Left lung (tissue), 4 donors: ENCODE measurements at regions not wholly inside any gene's neighbourhood (a gene's known extent, or its start where the extent isn't known, plus 50 kb on each side); places are given as distances from the start of the nearest gene placed in this dataset.

Experiments
- ATAC-seq: fragments of 200-7000 bp; cut with Tn5 transposase; one replicate; pipeline ENCODE4 v1.9.1; 2020; ENCODE audit warnings: moderate library complexity
- DNase-seq, 4 donors: peaks; one replicate each; pipeline ENCODE4 v3.0.0-alpha.2; 2013 to 2020
- H3K27ac ChIP-seq, 2 donors: fragments of 200-600 bp; sonication (generic) in 1 of 2; one replicate each; pipeline versions ENCODE4 v1.5.0 to v1.8.0; 2020 to 2021
- H3K27me3 ChIP-seq, 2 donors: fragments of 200-600 bp; sonication (generic) in 1 of 2; one replicate each; pipeline versions ENCODE4 v1.5.0 to v1.8.0; 2020 to 2021
- H3K36me3 ChIP-seq, 2 donors: fragments of 200-600 bp; sonication (generic) in 1 of 2; one replicate each; pipeline versions ENCODE4 v1.5.0 to v1.8.0; 2020 to 2021
- H3K4me1 ChIP-seq, 2 donors: fragments of 200-600 bp; one replicate each; pipeline ENCODE4 v1.8.0; 2021
- H3K4me3 ChIP-seq, 2 donors: fragments of 200-600 bp; sonication (generic) in 1 of 2; one replicate each; pipeline versions ENCODE4 v1.5.0 to v1.8.0; 2020 to 2021; ENCODE audit warnings: mild to moderate bottlenecking in 1 of 2
- H3K9me3 ChIP-seq, 2 donors: fragments of 200-600 bp; sonication (generic) in 1 of 2; one replicate each; pipeline versions ENCODE4 v1.5.0 to v1.8.0; 2020 to 2021
- intact Hi-C, 2 donors: fragments of 100-400 bp; cut with DNase I; formaldehyde crosslinking; loops; one replicate each; pipeline versions ENCODE4 v1.11.2 to v1.14.2; 2022
- TF ChIP-seq, protein P1 (sequence below), 2 donors: fragments of 200-600 bp; sonication (generic) in 1 of 2; IDR thresholded peaks; one replicate each; pipeline versions ENCODE4 v1.5.0 to v1.8.0; 2021; ENCODE audit warnings: antibody characterized with exemption in 2 of 2
- donor health status: DM: no; HTN: yes; CAD: no.
- donor health status: DM: no; HTN: no; CAD: no.

DNA sequence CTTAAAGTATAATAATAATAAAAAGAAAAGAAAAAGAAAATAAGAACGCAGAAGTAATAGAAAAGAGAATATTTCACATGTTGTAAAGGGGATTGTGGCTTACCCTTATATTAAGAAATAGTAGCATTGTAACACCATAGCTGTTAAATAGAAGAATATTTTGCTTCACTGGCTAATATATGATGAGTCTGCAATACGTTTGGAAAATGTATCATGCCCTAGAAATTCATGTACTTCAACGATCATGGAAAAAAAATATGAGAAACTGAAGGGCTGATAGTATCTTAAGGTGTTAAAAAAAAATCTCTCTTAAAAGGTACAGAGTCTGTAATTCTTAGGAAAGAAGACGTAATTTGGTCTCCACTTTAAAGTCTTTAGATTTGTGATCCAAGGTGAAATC lies 1390.5 kb upstream of the ADGRL2 start:
- Histone ChIP-seq H3K4me3 (no peak overlapping the region), H3K27me3 (no peaks in the 10 kb centered on the region), H3K4me1 (no peaks in the 10 kb centered on the region), H3K36me3 (no peaks in the 10 kb centered on the region), H3K9me3 (peaks cover 0 to 4% of the 10 kb centered on the region in 2 donors), H3K27ac (no peak overlapping the region)
- no peak for DNase-seq
- intact Hi-C loops: no loop called here
- TF ChIP-seq, protein P1, sequence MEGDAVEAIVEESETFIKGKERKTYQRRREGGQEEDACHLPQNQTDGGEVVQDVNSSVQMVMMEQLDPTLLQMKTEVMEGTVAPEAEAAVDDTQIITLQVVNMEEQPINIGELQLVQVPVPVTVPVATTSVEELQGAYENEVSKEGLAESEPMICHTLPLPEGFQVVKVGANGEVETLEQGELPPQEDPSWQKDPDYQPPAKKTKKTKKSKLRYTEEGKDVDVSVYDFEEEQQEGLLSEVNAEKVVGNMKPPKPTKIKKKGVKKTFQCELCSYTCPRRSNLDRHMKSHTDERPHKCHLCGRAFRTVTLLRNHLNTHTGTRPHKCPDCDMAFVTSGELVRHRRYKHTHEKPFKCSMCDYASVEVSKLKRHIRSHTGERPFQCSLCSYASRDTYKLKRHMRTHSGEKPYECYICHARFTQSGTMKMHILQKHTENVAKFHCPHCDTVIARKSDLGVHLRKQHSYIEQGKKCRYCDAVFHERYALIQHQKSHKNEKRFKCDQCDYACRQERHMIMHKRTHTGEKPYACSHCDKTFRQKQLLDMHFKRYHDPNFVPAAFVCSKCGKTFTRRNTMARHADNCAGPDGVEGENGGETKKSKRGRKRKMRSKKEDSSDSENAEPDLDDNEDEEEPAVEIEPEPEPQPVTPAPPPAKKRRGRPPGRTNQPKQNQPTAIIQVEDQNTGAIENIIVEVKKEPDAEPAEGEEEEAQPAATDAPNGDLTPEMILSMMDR (IDR thresholded peaks at IDR 0.05): no peak
- no peak for ATAC-seq

DNA sequence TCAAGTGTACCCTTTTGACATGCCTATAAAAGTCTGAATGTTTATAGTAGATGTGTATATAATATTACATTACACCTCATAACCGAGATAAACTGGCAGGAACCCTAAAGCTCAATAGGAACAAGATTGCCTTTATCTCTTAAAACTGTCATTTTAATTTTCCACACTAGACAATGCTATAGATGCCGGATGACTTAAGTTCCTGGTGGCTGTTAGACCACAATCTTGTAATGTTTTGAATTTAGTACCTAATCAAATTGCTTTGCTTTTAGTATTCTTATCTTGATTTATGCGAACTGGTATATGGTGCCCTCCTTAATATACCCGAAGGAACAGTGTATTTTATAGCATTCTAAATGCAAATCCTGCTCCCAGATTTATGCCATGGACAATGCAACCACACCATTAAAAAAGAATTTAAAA lies 1397.0 kb upstream of the ADGRL4 start:
- no peaks in the 10 kb centered on the region for H3K36me3 ChIP-seq
- DNase-seq (peak in 2 of 4 donors; percentile 1 to 3), ATAC-seq (no peak)
- H3K27me3 ChIP-seq: no peaks in the 10 kb centered on the region
- TF ChIP-seq, protein P1 (IDR thresholded peaks at IDR 0.05): no peak
- no peak overlapping the region for H3K27ac ChIP-seq
- H3K9me3 ChIP-seq: peaks cover 0 to 3% of the 10 kb centered on the region in 2 donors
- intact Hi-C loops: no loop called here
- no peak overlapping the region for H3K4me3 ChIP-seq
- no peaks in the 10 kb centered on the region for H3K4me1 ChIP-seq

DNA sequence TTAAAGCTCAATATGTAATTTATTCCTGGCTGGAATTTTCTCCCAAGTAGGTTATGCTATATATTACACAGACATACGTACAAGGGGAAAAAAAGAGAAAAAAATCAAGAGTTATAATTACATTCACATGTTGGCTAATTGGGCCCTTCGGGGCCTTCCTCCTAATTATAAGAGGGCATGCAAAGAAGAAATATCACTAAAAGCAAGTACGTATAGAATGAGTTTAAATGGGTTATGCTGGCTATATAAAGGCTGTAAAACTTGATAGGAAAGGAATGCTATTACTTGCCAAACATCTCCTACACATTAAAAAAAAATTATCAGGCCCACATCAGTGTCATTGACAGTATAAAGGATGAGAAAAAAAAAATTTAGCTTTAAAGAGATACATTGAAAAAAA lies 1396.1 kb upstream of the ADGRL4 start:
- intact Hi-C loops: no loop called here
- no peak overlapping the region for H3K27ac ChIP-seq
- no peaks in the 10 kb centered on the region for H3K4me1 ChIP-seq
- H3K9me3 ChIP-seq: peaks cover 0 to 5% of the 10 kb centered on the region in 2 donors
- DNase-seq: no peak
- no peaks in the 10 kb centered on the region for H3K36me3 ChIP-seq
- H3K4me3 ChIP-seq: no peak overlapping the region
- no peaks in the 10 kb centered on the region for H3K27me3 ChIP-seq
- TF ChIP-seq, protein P1 (IDR thresholded peaks at IDR 0.05): no peak
- ATAC-seq: no peak

DNA sequence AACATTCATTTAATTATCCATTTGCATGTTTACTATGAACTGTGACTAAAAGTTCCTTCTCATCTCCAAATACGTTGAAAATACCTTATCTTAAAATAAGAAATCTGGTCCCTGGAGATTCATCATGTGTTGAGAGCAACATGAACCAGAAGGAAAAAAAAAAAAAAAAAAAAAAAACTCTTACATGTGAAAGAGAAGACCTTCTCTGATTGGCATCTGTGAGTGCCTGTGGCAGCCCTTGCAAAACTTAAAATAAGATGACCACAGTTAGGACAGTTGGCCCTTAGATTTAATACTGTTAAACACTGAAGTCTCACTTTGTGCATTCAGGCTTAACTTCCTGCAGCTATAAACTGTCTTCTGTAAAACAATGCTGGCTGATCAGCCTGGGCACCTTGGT lies 1395.2 kb upstream of the ADGRL4 start:
- H3K4me1 ChIP-seq: no peaks in the 10 kb centered on the region
- DNase-seq (no peak), ATAC-seq (no peak)
- no peaks in the 10 kb centered on the region for H3K36me3 ChIP-seq
- H3K4me3 ChIP-seq: no peak overlapping the region
- H3K27ac ChIP-seq: no peak overlapping the region
- no peaks in the 10 kb centered on the region for H3K27me3 ChIP-seq
- H3K9me3 ChIP-seq: peaks cover 0 to 5% of the 10 kb centered on the region in 2 donors
- intact Hi-C loops: no loop called here
- TF ChIP-seq, protein P1 (IDR thresholded peaks at IDR 0.05): no peak

DNA sequence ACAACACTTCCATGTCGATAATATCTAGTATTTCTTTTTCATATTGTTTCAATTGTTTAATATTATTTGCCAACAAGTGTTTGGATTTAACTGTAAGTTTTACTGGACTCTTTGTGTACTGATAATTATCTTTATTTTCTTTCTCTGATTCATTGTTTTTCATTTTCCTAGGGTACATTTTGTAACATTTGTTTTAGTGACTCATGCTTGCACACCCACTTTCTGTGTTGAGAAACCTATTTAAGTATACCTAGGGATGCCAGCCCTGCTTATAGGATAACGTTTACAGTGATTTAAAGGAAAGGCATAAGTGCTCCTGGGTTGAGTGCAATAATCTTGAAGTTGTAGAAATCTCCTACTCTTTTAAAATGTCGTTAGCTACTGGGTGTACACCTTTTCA lies 1386.0 kb upstream of the ADGRL4 start:
- peaks cover 0 to 24% of the 10 kb centered on the region in 2 donors for H3K9me3 ChIP-seq
- H3K4me1 ChIP-seq: no peaks in the 10 kb centered on the region
- H3K27me3 ChIP-seq: no peaks in the 10 kb centered on the region
- intact Hi-C loops: no loop called here
- TF ChIP-seq, protein P1 (IDR thresholded peaks at IDR 0.05): no peak
- H3K4me3 ChIP-seq: no peak overlapping the region
- ATAC-seq (peak; percentile 53), DNase-seq (no peak)
- no peak overlapping the region for H3K27ac ChIP-seq
- no peaks in the 10 kb centered on the region for H3K36me3 ChIP-seq
